ENCODE measurements at regions not wholly inside any gene's neighbourhood (a gene's known extent, or its start where the extent isn't known, plus 50 kb on each side); places are given as distances from the start of the nearest gene placed in this dataset.
A peak's percentile ranks its signal among the peaks of the same experiment; 100 is the strongest.

DNA sequence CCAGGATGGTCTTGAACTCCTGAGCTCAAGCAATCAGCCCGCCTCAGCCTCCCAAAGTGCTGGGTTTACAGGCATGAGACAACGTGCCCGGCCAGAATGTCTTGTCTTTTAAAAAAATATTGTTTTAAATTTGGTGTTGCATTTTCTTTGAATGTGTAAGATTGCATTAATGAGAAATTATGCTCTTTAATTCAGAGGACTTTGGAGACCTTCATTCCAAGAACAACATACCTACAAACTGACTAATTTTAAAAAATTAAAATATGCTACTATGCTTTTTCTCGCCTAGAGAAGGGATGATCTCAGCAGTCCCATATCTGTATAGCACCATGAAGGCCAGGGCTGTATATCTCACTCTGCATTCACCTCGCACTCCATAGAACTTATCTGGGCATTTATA is 204.3 kb upstream of the SLC7A11 start:
- H3K9me3 ChIP-seq, result no peaks in the 10 kb centered on the region
- no peak for DNase-seq
- no peak for TF ChIP-seq POLR2A (IDR thresholded peaks at IDR 0.05)
- TF ChIP-seq, protein P1, sequence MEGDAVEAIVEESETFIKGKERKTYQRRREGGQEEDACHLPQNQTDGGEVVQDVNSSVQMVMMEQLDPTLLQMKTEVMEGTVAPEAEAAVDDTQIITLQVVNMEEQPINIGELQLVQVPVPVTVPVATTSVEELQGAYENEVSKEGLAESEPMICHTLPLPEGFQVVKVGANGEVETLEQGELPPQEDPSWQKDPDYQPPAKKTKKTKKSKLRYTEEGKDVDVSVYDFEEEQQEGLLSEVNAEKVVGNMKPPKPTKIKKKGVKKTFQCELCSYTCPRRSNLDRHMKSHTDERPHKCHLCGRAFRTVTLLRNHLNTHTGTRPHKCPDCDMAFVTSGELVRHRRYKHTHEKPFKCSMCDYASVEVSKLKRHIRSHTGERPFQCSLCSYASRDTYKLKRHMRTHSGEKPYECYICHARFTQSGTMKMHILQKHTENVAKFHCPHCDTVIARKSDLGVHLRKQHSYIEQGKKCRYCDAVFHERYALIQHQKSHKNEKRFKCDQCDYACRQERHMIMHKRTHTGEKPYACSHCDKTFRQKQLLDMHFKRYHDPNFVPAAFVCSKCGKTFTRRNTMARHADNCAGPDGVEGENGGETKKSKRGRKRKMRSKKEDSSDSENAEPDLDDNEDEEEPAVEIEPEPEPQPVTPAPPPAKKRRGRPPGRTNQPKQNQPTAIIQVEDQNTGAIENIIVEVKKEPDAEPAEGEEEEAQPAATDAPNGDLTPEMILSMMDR (IDR thresholded peaks at IDR 0.05), result no peak
- no peak overlapping the region for H3K27ac ChIP-seq
- peaks cover 0 to 4% of the 10 kb centered on the region in 2 donors for H3K4me1 ChIP-seq
- no peaks in the 10 kb centered on the region for H3K36me3 ChIP-seq
- no peaks in the 10 kb centered on the region for H3K27me3 ChIP-seq
- H3K4me3 ChIP-seq, result no peak overlapping the region
- intact Hi-C loops (cut with DNase I; ENCODE audit: low total_unique reads), result no loop called here

DNA sequence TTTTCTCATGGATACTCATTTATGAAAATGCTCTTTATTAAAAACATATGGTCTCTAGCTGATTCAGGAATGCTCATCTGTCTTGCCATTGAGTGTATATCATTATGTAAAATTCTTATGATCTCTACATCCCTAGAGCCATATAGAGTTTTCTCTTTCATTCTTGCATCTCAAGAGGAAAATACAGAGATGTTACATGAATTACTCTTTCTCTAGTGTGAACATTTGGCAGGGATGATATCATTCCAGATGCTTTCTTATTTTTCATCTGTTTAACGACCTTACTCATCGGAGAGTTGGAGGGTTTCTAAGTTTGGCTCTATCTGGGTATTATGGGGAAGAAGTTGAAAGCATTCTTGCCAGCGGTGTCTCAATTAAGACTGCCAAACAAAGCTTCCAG is 202.9 kb upstream of the SLC7A11 start:
- Histone ChIP-seq H3K27ac (peak overlapping the region in 1 of 2 donors; percentile 10), H3K27me3 (no peaks in the 10 kb centered on the region), H3K36me3 (no peaks in the 10 kb centered on the region), H3K9me3 (no peaks in the 10 kb centered on the region), H3K4me1 (peaks cover 0 to 4% of the 10 kb centered on the region in 2 donors), H3K4me3 (no peak overlapping the region)
- intact Hi-C loops (cut with DNase I; ENCODE audit: low total_unique reads), result no loop called here
- DNase-seq, result no peak
- TF ChIP-seq POLR2A (IDR thresholded peaks at IDR 0.05), result no peak
- TF ChIP-seq, protein P1 (IDR thresholded peaks at IDR 0.05), result no peak

DNA sequence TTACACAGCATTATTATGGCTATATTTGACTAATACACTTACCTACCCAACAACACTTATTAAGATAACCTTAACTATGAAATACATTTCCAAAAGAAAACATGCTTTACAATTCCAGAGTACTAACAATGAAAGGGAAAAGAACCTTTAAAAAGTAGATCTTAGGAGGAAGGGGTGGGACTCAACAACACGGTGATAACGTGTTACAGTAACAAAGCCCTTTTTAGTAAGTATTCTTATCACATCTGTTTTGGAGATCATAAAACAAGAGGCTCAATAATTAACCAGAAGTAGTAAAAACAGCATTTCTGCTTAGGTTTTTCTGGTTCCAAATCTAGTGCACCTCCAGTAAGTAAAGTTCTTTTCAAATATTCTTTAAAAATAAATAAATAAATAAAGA is 202.1 kb upstream of the SLC7A11 start:
- no peaks in the 10 kb centered on the region for H3K36me3 ChIP-seq
- no peak for DNase-seq
- intact Hi-C loops (cut with DNase I; ENCODE audit: low total_unique reads), result no loop called here
- peaks cover 0 to 4% of the 10 kb centered on the region in 2 donors for H3K4me1 ChIP-seq
- H3K27ac ChIP-seq, result no peak overlapping the region
- no peak overlapping the region for H3K4me3 ChIP-seq
- H3K9me3 ChIP-seq, result no peaks in the 10 kb centered on the region
- TF ChIP-seq, protein P1 (IDR thresholded peaks at IDR 0.05), result no peak
- no peak for TF ChIP-seq POLR2A (IDR thresholded peaks at IDR 0.05)
- H3K27me3 ChIP-seq, result no peaks in the 10 kb centered on the region

DNA sequence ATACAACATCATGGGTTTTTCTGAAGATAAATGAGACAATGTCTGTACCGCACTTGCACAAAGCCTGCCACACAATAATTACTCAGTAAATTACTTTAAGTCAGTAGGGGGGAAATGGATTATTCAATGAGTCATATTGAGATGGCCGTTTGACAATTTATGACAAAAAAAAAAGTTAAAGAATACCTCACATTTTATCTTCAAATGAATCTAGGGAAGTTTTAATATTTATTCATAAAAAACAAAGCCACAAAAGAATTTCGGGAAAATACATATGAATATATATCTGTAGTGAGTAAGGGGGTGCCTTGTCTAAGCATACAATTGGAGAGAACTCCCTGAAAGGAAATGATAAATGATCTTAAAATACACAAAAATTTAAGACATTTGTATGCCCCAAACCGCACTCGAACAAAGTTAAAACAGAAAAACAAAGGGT is 197.0 kb upstream of the SLC7A11 start:
- no peaks in the 10 kb centered on the region for H3K4me1 ChIP-seq
- intact Hi-C loops (cut with DNase I; ENCODE audit: low total_unique reads), result no loop called here
- no peaks in the 10 kb centered on the region for H3K27me3 ChIP-seq
- H3K4me3 ChIP-seq, result no peak overlapping the region
- DNase-seq, result no peak
- TF ChIP-seq POLR2A (IDR thresholded peaks at IDR 0.05), result no peak
- TF ChIP-seq, protein P1 (IDR thresholded peaks at IDR 0.05), result no peak
- H3K27ac ChIP-seq, result no peak overlapping the region
- H3K9me3 ChIP-seq, result no peaks in the 10 kb centered on the region
- H3K36me3 ChIP-seq, result no peaks in the 10 kb centered on the region

DNA sequence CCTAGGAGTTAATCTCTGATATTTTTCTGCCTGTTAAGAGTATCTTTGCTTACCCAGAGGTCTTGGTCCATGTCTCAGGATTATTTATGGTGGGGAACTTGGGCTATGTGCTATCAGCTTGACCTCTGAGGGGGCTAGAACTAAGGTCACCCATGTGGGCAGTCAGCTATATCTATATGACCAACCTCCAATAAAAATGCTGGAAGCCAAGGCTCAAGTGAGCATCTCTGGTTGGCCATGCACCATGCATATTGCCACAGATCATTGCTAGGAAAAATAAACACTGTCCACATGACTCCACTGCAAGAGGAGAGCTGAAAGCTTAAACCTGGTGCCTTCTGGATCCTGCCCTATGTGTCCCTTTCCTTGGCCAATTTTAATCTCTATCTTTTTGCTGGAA is 196.5 kb upstream of the SLC7A11 start:
- H3K4me3 ChIP-seq, result no peak overlapping the region
- H3K9me3 ChIP-seq, result no peaks in the 10 kb centered on the region
- no peaks in the 10 kb centered on the region for H3K4me1 ChIP-seq
- DNase-seq, result no peak
- intact Hi-C loops (cut with DNase I; ENCODE audit: low total_unique reads), result no loop called here
- H3K27ac ChIP-seq, result no peak overlapping the region
- no peaks in the 10 kb centered on the region for H3K27me3 ChIP-seq
- TF ChIP-seq, protein P1 (IDR thresholded peaks at IDR 0.05), result no peak
- TF ChIP-seq POLR2A (IDR thresholded peaks at IDR 0.05), result no peak
- H3K36me3 ChIP-seq, result no peaks in the 10 kb centered on the region

Measured in uterus (tissue), 3 donors.